ENCODE measurements at regions not wholly inside any gene's neighbourhood (a gene's known extent, or its start where the extent isn't known, plus 50 kb on each side); places are given as distances from the start of the nearest gene placed in this dataset.

DNA sequence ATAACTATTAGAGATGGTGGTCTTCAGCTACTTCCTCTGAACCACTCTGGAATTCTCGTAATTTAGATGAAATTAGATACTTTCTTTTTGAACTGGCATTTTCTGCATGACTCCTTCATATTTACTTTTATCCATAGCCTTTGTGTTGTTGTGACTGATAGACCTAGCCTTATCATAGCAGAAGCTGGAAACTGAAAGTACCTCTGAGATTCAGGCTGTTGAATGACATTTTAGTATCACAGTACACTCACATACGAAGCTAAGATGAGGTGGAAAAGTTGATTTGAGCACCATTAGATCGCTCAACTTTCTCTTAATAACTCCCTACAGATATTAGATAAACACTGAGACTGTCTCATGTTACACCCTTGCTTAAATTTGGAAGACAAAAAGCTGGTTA, 525.1 kb upstream of the FBXO33 start:
- no peak overlapping the region for H3K4me3 ChIP-seq (ENCODE audit: low read depth, low read length)
- no peak for DNase-seq (ENCODE audit: low read depth)
- TF ChIP-seq, protein P1, sequence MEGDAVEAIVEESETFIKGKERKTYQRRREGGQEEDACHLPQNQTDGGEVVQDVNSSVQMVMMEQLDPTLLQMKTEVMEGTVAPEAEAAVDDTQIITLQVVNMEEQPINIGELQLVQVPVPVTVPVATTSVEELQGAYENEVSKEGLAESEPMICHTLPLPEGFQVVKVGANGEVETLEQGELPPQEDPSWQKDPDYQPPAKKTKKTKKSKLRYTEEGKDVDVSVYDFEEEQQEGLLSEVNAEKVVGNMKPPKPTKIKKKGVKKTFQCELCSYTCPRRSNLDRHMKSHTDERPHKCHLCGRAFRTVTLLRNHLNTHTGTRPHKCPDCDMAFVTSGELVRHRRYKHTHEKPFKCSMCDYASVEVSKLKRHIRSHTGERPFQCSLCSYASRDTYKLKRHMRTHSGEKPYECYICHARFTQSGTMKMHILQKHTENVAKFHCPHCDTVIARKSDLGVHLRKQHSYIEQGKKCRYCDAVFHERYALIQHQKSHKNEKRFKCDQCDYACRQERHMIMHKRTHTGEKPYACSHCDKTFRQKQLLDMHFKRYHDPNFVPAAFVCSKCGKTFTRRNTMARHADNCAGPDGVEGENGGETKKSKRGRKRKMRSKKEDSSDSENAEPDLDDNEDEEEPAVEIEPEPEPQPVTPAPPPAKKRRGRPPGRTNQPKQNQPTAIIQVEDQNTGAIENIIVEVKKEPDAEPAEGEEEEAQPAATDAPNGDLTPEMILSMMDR (IDR thresholded peaks at IDR 0.05; ENCODE audit: control insufficient read depth, extremely low read depth, insufficient read depth), result no peak

DNA sequence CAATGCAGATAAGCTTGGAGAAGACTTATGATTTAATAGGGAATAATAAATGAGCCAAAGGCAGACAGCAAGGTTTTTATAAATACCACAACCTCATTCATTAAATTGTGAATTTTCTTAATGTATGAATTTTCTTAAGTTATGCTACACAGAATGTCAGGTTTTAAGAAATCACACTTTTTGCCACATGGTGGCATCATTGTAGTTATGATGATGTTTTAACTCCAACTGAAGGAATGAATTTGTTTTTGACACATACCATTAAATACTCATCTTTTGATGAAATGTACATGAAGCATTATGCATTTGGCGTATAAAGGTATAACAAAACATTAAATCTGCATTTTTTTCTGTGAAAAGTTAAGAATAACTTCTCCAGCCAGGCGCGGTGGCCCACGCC, 524.1 kb upstream of the FBXO33 start:
- TF ChIP-seq, protein P1 (IDR thresholded peaks at IDR 0.05; ENCODE audit: control insufficient read depth, extremely low read depth, insufficient read depth), result peak; percentile 51
- no peak for DNase-seq (ENCODE audit: low read depth)
- no peak overlapping the region for H3K4me3 ChIP-seq (ENCODE audit: low read depth, low read length)

DNA sequence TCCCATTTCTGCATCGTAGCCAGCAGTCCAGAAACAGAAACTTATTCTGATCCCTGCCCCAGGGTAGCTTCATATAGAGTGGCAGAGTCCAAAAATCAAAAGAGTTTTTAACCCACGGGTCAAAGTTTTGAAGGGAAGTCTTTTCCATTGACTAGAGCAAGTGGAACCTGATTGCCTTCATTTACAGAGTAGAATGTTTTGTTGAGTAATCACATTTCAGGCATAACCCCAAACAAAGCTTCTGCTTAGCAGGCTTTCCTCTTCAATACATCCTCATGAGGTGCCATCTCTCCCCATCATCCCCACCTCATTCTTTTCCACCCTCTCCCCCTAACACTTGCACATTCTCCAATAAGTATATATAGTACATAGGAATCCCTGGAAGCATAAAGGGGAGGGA, 516.0 kb upstream of the FBXO33 start:
- TF ChIP-seq, protein P1 (IDR thresholded peaks at IDR 0.05; ENCODE audit: control insufficient read depth, extremely low read depth, insufficient read depth), result no peak
- no peak overlapping the region for H3K4me3 ChIP-seq (ENCODE audit: low read depth, low read length)
- DNase-seq (ENCODE audit: low read depth), result no peak

DNA sequence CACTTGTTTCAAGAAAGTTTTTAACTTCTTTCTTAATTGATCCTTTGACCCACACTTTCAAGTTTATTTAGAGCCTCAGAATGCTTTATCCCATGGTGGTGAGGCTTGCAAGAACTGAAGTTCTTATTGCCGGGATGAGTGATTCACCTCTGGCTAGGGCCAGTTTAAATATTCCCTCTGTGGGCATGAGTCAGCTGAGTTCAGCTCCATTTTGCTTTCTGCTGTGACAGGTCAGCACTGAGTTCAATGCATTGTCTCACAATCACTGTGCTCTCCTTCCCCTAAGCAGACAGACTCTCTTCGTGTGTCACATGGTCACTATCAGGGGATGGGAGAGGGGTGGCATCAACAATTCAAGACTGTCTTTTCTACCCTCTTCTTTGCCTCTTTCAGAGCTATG, 514.6 kb upstream of the FBXO33 start:
- DNase-seq (ENCODE audit: low read depth), result no peak
- TF ChIP-seq, protein P1 (IDR thresholded peaks at IDR 0.05; ENCODE audit: control insufficient read depth, extremely low read depth, insufficient read depth), result no peak
- H3K4me3 ChIP-seq (ENCODE audit: low read depth, low read length), result no peak overlapping the region

DNA sequence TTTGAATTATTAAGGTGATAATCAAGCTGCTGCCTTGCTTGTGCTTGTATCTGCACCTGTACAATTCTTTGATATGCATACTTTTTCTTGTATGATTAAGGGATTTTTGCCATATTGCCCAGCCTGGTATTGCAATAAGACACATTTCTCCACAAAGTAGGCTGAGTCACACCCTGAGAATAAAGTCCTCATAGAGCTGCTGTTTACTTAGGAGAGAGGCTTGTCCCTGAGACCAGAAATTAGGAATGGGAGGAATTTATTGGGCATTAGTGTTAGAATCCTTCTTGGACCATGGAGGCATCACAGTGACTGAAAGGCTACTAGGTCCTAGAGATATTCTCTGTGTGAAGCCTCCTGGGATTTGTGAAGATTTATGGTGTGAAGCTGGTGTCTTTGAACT, 506.8 kb upstream of the FBXO33 start:
- no peak for DNase-seq (ENCODE audit: low read depth)
- H3K4me3 ChIP-seq (ENCODE audit: low read depth, low read length), result no peak overlapping the region
- TF ChIP-seq, protein P1 (IDR thresholded peaks at IDR 0.05; ENCODE audit: control insufficient read depth, extremely low read depth, insufficient read depth), result no peak

DNA sequence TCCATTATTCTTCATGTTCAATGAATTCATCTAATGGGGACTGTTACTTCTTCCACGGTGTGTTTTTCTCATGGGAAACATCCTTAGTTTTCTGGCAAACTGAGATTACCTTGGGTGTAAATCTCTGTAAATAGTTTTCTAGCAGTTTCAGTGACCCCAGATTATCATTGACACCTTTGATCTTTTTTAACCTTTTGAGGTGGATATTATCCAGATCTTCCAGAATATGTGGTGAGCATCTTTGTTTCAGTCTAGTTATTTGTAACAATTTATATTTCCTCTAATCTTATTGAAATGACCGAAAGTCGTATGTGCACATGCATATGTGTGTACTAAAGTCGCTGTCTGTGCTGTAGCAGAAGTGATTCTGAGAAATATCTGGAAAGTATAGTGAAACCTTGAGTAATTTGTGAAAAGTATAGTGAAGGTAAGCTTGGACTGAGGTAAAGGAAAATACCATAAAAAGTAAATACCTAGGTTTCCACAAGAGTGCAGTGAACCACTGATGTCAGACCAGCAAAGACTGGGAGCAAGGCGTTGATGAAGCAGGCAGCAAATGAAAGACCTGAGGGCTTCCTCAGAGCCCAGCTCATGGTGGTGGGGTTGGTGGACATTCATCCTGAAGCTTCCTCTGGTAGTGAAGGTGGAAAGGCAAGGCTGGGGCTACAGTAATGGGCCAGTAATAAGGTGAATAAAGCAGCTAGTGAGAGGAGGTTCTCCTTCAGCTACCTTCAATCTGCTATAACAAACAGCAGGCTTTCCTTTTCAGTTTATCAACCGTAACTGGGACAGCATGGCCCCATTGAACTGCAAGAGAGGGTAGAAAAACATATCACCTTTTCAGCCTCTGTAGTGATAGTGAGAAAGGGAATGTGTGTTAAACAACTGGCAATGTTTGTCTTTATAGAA, 480.2 kb upstream of the FBXO33 start:
- H3K4me3 ChIP-seq (ENCODE audit: low read depth, low read length), result no peak overlapping the region
- no peak for DNase-seq (ENCODE audit: low read depth)
- TF ChIP-seq, protein P1 (IDR thresholded peaks at IDR 0.05; ENCODE audit: control insufficient read depth, extremely low read depth, insufficient read depth), result no peak

DNA sequence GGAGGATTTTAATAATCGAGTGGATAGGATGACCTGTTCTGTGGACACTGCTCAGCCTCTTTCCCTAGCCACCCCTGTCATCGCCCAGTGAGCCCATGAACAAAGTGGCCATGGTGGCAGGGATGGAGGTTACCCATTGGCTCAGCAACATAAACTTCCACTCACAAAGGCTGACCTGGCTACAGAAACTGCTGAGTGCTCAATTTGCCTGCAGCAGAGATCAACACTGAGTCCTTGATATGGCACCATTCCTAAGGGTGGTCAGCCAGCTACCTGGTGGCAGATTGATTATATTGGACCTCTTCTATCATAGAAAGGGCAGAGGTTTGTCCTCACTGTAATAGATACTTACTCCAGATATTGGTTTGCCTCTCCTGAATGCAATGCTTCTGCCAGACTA, 465.4 kb upstream of the FBXO33 start:
- no peak overlapping the region for H3K4me3 ChIP-seq (ENCODE audit: low read depth, low read length)
- TF ChIP-seq, protein P1 (IDR thresholded peaks at IDR 0.05; ENCODE audit: control insufficient read depth, extremely low read depth, insufficient read depth), result no peak
- no peak for DNase-seq (ENCODE audit: low read depth)

Data from LNCaP clone FGC (cell line).